Uterus (tissue), 2 donors: ENCODE measurements at regions not wholly inside any gene's neighbourhood (a gene's known extent, or its start where the extent isn't known, plus 50 kb on each side); places are given as distances from the start of the nearest gene placed in this dataset.

Source experiments
- POLR2A ChIP-seq, 2 donors: fragments of 450-650 bp; IDR thresholded peaks; one replicate each; pipeline ENCODE4 v1.6.1; 2016; ENCODE audit warnings: antibody characterized with exemption in 2 of 2, mild to moderate bottlenecking in 1 of 2, moderate library complexity in 1 of 2
- TF ChIP-seq, protein P1 (sequence below), 4 experiments: fragments of 200-600 bp in 2 of 4; fragments of 450-650 bp in 2 of 4; sonication (generic) in 2 of 4; IDR thresholded peaks; one replicate each; pipeline ENCODE4 v1.5.1; 2016 to 2019; ENCODE audit warnings: antibody characterized with exemption in 4 of 4, mild to moderate bottlenecking in 2 of 4, moderate library complexity in 1 of 4

DNA sequence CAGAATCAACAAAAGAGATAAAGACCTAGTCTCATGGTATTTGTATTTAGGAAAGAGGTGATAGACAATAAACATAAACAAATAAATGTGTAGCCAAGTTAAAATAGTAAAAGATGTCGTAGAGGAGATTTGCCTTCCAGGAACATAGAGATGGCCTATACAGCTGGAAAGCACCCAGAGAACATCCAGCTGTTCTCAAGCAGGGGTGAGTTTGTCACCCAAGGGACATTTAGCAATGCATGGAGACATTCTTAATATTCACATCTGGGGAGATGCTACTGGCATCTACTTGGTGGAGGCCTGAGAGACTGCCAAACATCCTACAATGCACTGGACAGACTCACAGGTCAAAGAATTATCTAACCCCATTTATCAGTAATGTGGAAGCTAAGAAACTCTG is 88.3 kb downstream of the C11orf87 start:
- TF ChIP-seq, protein P1, sequence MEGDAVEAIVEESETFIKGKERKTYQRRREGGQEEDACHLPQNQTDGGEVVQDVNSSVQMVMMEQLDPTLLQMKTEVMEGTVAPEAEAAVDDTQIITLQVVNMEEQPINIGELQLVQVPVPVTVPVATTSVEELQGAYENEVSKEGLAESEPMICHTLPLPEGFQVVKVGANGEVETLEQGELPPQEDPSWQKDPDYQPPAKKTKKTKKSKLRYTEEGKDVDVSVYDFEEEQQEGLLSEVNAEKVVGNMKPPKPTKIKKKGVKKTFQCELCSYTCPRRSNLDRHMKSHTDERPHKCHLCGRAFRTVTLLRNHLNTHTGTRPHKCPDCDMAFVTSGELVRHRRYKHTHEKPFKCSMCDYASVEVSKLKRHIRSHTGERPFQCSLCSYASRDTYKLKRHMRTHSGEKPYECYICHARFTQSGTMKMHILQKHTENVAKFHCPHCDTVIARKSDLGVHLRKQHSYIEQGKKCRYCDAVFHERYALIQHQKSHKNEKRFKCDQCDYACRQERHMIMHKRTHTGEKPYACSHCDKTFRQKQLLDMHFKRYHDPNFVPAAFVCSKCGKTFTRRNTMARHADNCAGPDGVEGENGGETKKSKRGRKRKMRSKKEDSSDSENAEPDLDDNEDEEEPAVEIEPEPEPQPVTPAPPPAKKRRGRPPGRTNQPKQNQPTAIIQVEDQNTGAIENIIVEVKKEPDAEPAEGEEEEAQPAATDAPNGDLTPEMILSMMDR (IDR thresholded peaks at IDR 0.05) = no peak
- no peak for TF ChIP-seq POLR2A (IDR thresholded peaks at IDR 0.05)
